Neuronal stem cell (in vitro differentiated cells): ENCODE measurements at regions not wholly inside any gene's neighbourhood (a gene's known extent, or its start where the extent isn't known, plus 50 kb on each side); places are given as distances from the start of the nearest gene placed in this dataset.
"Not testable (repeated sequence)": the region's sequence is repeated elsewhere in the genome, so short reads cannot be mapped to it uniquely, and the experiment has no call there.

Experiments
- DNase-seq: peaks from one replicate; pipeline ENCODE4 v3.0.0-alpha.2; 2013; ENCODE audit warnings: low spot score
- H2AFZ ChIP-seq: one replicate; pipeline ENCODE4 v1.6.1; 2013; ENCODE audit warnings: mild to moderate bottlenecking, low read length, inconsistent platforms
- H2AK5ac ChIP-seq: 2 replicates; pipeline ENCODE4 v1.6.1; 2013; ENCODE audit warnings: low read depth, mild to moderate bottlenecking, inconsistent platforms, low read length, moderate library complexity, mixed read lengths
- H2BK120ac ChIP-seq: 2 replicates; pipeline ENCODE4 v1.6.1; 2013; ENCODE audit warnings: low read depth, mild to moderate bottlenecking, inconsistent platforms, low read length, moderate library complexity, mixed read lengths
- H2BK12ac ChIP-seq: one replicate; pipeline ENCODE4 v1.6.1; 2013; ENCODE audit warnings: low read length, inconsistent platforms
- H2BK15ac ChIP-seq: 2 replicates; pipeline ENCODE4 v1.6.1; 2013; ENCODE audit warnings: mild to moderate bottlenecking, low read length, inconsistent platforms, mixed read lengths
- H2BK5ac ChIP-seq: one replicate; pipeline ENCODE4 v1.6.1; 2013; ENCODE audit warnings: inconsistent platforms, mild to moderate bottlenecking, low read length, moderate library complexity
- H3K14ac ChIP-seq: one replicate; pipeline ENCODE4 v1.6.1; 2013; ENCODE audit warnings: low read length, inconsistent platforms
- H3K18ac ChIP-seq: 2 replicates; pipeline ENCODE4 v1.6.1; 2013; ENCODE audit warnings: low read length, inconsistent platforms
- H3K23ac ChIP-seq: 2 replicates; pipeline ENCODE4 v1.6.1; 2013; ENCODE audit warnings: low read depth, mild to moderate bottlenecking, mixed read lengths, low read length, inconsistent platforms; ENCODE audit not compliant: poor library complexity
- H3K27ac ChIP-seq: replicated peaks from 3 replicates; pipeline ENCODE4 v1.5.1; 2013; ENCODE audit warnings: low read length, inconsistent platforms
- H3K27me3 ChIP-seq, 3 experiments: 2 replicates each; pipeline ENCODE4 v1.6.1; 2013; ENCODE audit warnings: low read length in 3 of 3, mild to moderate bottlenecking in 2 of 3, inconsistent platforms in 1 of 3, low read depth in 1 of 3, mixed read lengths in 1 of 3, moderate library complexity in 1 of 3; ENCODE audit not compliant: control insufficient read depth in 3 of 3, insufficient read depth in 3 of 3
- H3K36me3 ChIP-seq, 2 donors: replicated peaks in 1 of 2; 2 replicates each; pipeline ENCODE4 v1.6.1; 2013; ENCODE audit warnings: low read length in 2 of 2; ENCODE audit not compliant: control insufficient read depth in 2 of 2, insufficient read depth in 2 of 2
- H3K4ac ChIP-seq: 2 replicates; pipeline ENCODE4 v1.6.1; 2013; ENCODE audit warnings: inconsistent platforms, mild to moderate bottlenecking, low read length, moderate library complexity
- H3K4me1 ChIP-seq, 2 donors: 1 replicate in 1 of 2; 2 replicates in 1 of 2; pipeline ENCODE4 v1.6.1; 2013; ENCODE audit warnings: low read length in 2 of 2, low read depth in 1 of 2; ENCODE audit not compliant: control insufficient read depth in 2 of 2, insufficient read depth in 1 of 2
- H3K4me2 ChIP-seq: one replicate; pipeline ENCODE4 v1.6.1; 2013; ENCODE audit warnings: mild to moderate bottlenecking, low read length, inconsistent platforms; ENCODE audit not compliant: insufficient read depth, poor library complexity, severe bottlenecking
- H3K4me3 ChIP-seq, 2 donors: 2 replicates each; pipeline ENCODE4 v1.5.1; 2013; ENCODE audit warnings: low read length in 2 of 2, mild to moderate bottlenecking in 2 of 2, inconsistent platforms in 1 of 2, moderate library complexity in 1 of 2
- H3K79me1 ChIP-seq: one replicate; pipeline ENCODE4 v1.6.1; 2013; ENCODE audit warnings: low read depth, mild to moderate bottlenecking, inconsistent platforms, low read length, moderate library complexity
- H3K9ac ChIP-seq: one replicate; pipeline ENCODE4 v1.6.1; 2013; ENCODE audit warnings: mild to moderate bottlenecking, low read depth, low read length, inconsistent platforms; ENCODE audit not compliant: poor library complexity
- H3K9me3 ChIP-seq, 2 donors: replicated peaks in 1 of 2; 2 replicates each; pipeline versions ENCODE3 to v1.6.1; 2013; ENCODE audit warnings: low read length in 2 of 2, mild to moderate bottlenecking in 2 of 2, inconsistent platforms in 1 of 2, low read depth in 1 of 2, mixed read lengths in 1 of 2, moderate library complexity in 1 of 2; ENCODE audit not compliant: control insufficient read depth in 2 of 2, insufficient read depth in 1 of 2
- H4K8ac ChIP-seq: one replicate; pipeline ENCODE4 v1.6.1; 2013; ENCODE audit warnings: low read depth, mild to moderate bottlenecking, inconsistent platforms, low read length, moderate library complexity
- H4K91ac ChIP-seq: one replicate; pipeline ENCODE4 v1.6.1; 2013; ENCODE audit warnings: low read length, low read depth, mild to moderate bottlenecking, inconsistent platforms; ENCODE audit not compliant: poor library complexity
- WGBS, 2 donors: extraction: QIAGEN DNeasy Blood & Tissue Kit; methylation state at CpG; one replicate each; pipeline ENCODE4 v1.1.7; 2013; ENCODE audit warnings: missing lambda C conversion rate in 2 of 2, mixed read lengths in 1 of 2; ENCODE audit not compliant: insufficient read length in 2 of 2, insufficient replicate concordance in 1 of 2; ENCODE audit errors: extremely low coverage in 2 of 2; 5-methylcytosine and 5-hydroxymethylcytosine counted together

DNA sequence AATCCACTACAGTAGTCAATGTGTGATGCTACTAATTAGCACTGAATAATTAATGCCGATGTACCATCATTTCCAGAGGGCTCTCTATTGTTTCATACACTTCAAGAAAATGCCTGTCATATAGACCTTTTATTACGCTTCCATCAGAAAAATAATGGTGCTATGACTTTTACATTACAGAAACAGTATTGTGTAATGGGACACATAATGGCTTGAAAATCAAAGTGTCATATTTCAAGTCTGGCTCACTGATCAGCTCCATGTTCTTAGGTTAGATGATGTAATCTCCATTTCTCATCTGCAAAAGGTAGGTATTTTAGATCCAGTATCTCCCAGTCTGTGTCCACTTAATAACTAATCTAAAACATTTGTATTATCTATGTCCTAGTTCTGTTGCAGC lies 990.6 kb upstream of the TYRP1 start:
- no peaks in the 10 kb centered on the region for H3K27me3 ChIP-seq
- no peak overlapping the region for H2AFZ ChIP-seq
- no peak overlapping the region for H3K23ac ChIP-seq
- H3K9ac ChIP-seq: no peak overlapping the region
- H2BK120ac ChIP-seq: no peak overlapping the region
- H3K27ac ChIP-seq: no peak overlapping the region
- H3K36me3 ChIP-seq: no peaks in the 10 kb centered on the region
- H2AK5ac ChIP-seq: no peak overlapping the region
- no peaks in the 10 kb centered on the region for H3K9me3 ChIP-seq
- H3K4me3 ChIP-seq: no peak overlapping the region
- no peak for DNase-seq
- H3K14ac ChIP-seq: no peak overlapping the region
- WGBS, 2 donors: no CpG with 5 or more reads among the region's 2 CpGs
- peaks cover 0 to 8% of the 10 kb centered on the region in 2 donors for H3K4me1 ChIP-seq
- H3K79me1 ChIP-seq: no peaks in the 10 kb centered on the region
- H4K8ac ChIP-seq: no peak overlapping the region
- H3K4ac ChIP-seq: no peak overlapping the region
- no peak overlapping the region for H3K4me2 ChIP-seq
- H2BK15ac ChIP-seq: no peak overlapping the region
- no peak overlapping the region for H2BK5ac ChIP-seq
- H3K18ac ChIP-seq: no peak overlapping the region
- H4K91ac ChIP-seq: no peak overlapping the region
- no peak overlapping the region for H2BK12ac ChIP-seq

DNA sequence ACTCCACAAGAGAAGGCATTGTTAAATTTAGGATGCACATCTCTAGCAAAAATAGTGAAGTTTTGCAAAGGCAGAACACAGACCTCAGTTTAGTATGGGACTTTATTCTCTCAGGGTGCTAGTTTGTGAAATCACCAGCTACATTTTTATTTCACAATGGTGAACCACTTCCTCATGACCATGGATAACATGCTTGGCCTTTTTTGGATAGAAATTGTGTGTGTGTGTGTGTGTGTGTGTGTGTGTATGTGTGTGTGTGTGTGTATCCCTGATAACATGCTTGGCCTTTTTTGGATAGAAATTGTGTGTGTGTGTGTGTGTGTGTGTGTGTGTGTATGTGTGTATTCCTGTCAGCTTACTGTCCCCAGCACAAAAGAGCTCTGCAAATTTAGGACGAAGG lies 989.0 kb upstream of the TYRP1 start:
- not testable (repeated sequence) for H3K27ac ChIP-seq, H4K8ac ChIP-seq, H3K4me2 ChIP-seq, H3K27me3 ChIP-seq, H2BK12ac ChIP-seq, H2BK5ac ChIP-seq, H4K91ac ChIP-seq, H3K9ac ChIP-seq, H3K79me1 ChIP-seq, DNase-seq, H3K4me3 ChIP-seq, H2BK120ac ChIP-seq, H3K36me3 ChIP-seq, H3K23ac ChIP-seq, H3K9me3 ChIP-seq, H3K4ac ChIP-seq, H3K18ac ChIP-seq, H2BK15ac ChIP-seq, H3K14ac ChIP-seq, H2AK5ac ChIP-seq
- Histone ChIP-seq H2AFZ (peak overlapping the region; percentile 41), H3K4me1 (peaks cover 0 to 13% of the 10 kb centered on the region in 2 donors)
- no CpG with 5 or more reads among the region's 1 CpG for whole genome bisulfite sequencing, 2 donors

DNA sequence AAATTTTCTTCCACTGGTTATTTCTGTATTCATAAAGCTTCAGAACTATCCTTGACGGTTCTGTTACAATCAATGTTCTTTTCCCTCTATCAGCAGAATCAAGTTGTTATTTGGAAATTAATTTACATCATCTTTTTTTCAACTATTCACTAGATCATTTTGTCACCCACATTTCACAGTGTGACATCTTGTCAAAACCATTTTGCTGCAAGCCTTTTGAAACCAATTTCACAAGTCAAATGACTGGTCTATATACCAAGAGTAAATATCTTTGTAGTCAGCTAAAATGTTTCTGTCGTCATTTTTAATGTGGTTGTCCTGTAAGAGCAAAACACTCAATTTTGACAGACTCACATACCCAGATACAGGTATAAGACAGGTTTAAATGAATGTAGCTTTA lies 984.3 kb upstream of the TYRP1 start:
- no peak overlapping the region for H4K8ac ChIP-seq
- H3K36me3 ChIP-seq: no peaks in the 10 kb centered on the region
- no peak overlapping the region for H2BK5ac ChIP-seq
- H3K4me1 ChIP-seq: peaks cover 0 to 13% of the 10 kb centered on the region in 2 donors
- H3K9me3 ChIP-seq: no peaks in the 10 kb centered on the region
- H4K91ac ChIP-seq: no peak overlapping the region
- H3K4me3 ChIP-seq: no peak overlapping the region
- H3K4ac ChIP-seq: no peak overlapping the region
- no peak overlapping the region for H2AK5ac ChIP-seq
- no peaks in the 10 kb centered on the region for H3K79me1 ChIP-seq
- no peak overlapping the region for H3K9ac ChIP-seq
- no peak overlapping the region for H3K27ac ChIP-seq
- no peak overlapping the region for H2BK15ac ChIP-seq
- H3K27me3 ChIP-seq: no peaks in the 10 kb centered on the region
- no peak overlapping the region for H3K18ac ChIP-seq
- H2AFZ ChIP-seq: no peak overlapping the region
- H3K4me2 ChIP-seq: no peak overlapping the region
- WGBS, 2 donors: no CpG with 5 or more reads among the region's 2 CpGs
- H2BK12ac ChIP-seq: no peak overlapping the region
- no peak overlapping the region for H3K23ac ChIP-seq
- no peak for DNase-seq
- no peak overlapping the region for H2BK120ac ChIP-seq
- no peak overlapping the region for H3K14ac ChIP-seq

- H3K23ac ChIP-seq: no peak overlapping the region
- no peak overlapping the region for H2AFZ ChIP-seq
- H3K4me3 ChIP-seq: no peak overlapping the region
- H3K4ac ChIP-seq: no peak overlapping the region
- no peak overlapping the region for H3K9ac ChIP-seq
- no peak overlapping the region for H3K27ac ChIP-seq
- no peak overlapping the region for H2AK5ac ChIP-seq
- H3K79me1 ChIP-seq: no peaks in the 10 kb centered on the region
- H3K18ac ChIP-seq: no peak overlapping the region
- no peaks in the 10 kb centered on the region for H3K36me3 ChIP-seq
- H4K91ac ChIP-seq: no peak overlapping the region
- H3K9me3 ChIP-seq: no peaks in the 10 kb centered on the region
- H4K8ac ChIP-seq: no peak overlapping the region
- no CpG with 5 or more reads among the region's 1 CpG for WGBS, 2 donors
- no peak overlapping the region for H2BK5ac ChIP-seq
- no peaks in the 10 kb centered on the region for H3K27me3 ChIP-seq
- DNase-seq: no peak
- H2BK120ac ChIP-seq: no peak overlapping the region
- no peak overlapping the region for H2BK12ac ChIP-seq
- H3K14ac ChIP-seq: no peak overlapping the region
- H2BK15ac ChIP-seq: no peak overlapping the region
- H3K4me1 ChIP-seq: peaks cover 0 to 9% of the 10 kb centered on the region in 2 donors
- H3K4me2 ChIP-seq: no peak overlapping the region
Measured at GRCh38 chr9:11709567-11709966, 983.6 kb upstream of the TYRP1 start.
